ENCODE measurements at regions not wholly inside any gene's neighbourhood (a gene's known extent, or its start where the extent isn't known, plus 50 kb on each side); places are given as distances from the start of the nearest gene placed in this dataset.

GRCh38 chr3:194814878-194815357 lies 129.2 kb downstream of the FAM43A start:
- H3K9me2 ChIP-seq (ENCODE audit: insufficient read depth, low read length), result no peaks in the 10 kb centered on the region
- no peaks in the 10 kb centered on the region for H3K27me3 ChIP-seq (ENCODE audit: insufficient read depth, low read depth, low read length)
- no peaks in the 10 kb centered on the region for H3F3A ChIP-seq (ENCODE audit: insufficient read depth, low read length, poor library complexity, severe bottlenecking)
- H4K20me1 ChIP-seq (ENCODE audit: insufficient read depth), result no peaks in the 10 kb centered on the region
- no peak for TF ChIP-seq MXI1 (conservative IDR thresholded peaks at IDR 0.05; ENCODE audit: poor library complexity, severe bottlenecking)
- no peak for TF ChIP-seq EZH2 (IDR thresholded peaks at IDR 0.05; ENCODE audit: borderline replicate concordance, insufficient read depth, low read length, poor library complexity, severe bottlenecking)
- TF ChIP-seq CTCF (IDR thresholded peaks at IDR 0.05; ENCODE audit: poor library complexity, severe bottlenecking), result no peak
- no peak for TF ChIP-seq EP300 (conservative IDR thresholded peaks at IDR 0.05; ENCODE audit: poor library complexity, severe bottlenecking)
- TF ChIP-seq RAD21 (conservative IDR thresholded peaks at IDR 0.05), result no peak
- no peak for TF ChIP-seq REST (IDR thresholded peaks at IDR 0.05; ENCODE audit: borderline replicate concordance)
- no peak for TF ChIP-seq TAF1 (IDR thresholded peaks at IDR 0.05; ENCODE audit: low read depth)
- no peak for TF ChIP-seq POLR2AphosphoS5 (IDR thresholded peaks at IDR 0.05)
- no peak for TF ChIP-seq SMC3 (conservative IDR thresholded peaks at IDR 0.05; ENCODE audit: poor library complexity)
- H3K9ac ChIP-seq (ENCODE audit: low read length), result no peak overlapping the region
- no peak overlapping the region for H2AFZ ChIP-seq (ENCODE audit: low read depth, low read length)
- no peaks in the 10 kb centered on the region for H3K9me3 ChIP-seq (ENCODE audit: low read length)
- no peak overlapping the region for H3K4me3 ChIP-seq (ENCODE audit: low read length)
- H3K79me2 ChIP-seq (replicated peaks; ENCODE audit: insufficient read depth, low read length), result no peaks in the 10 kb centered on the region
- H3K36me3 ChIP-seq (ENCODE audit: insufficient read depth, low read length), result no peaks in the 10 kb centered on the region
- H3K27ac ChIP-seq (ENCODE audit: low read length), result no peak overlapping the region
- no peak overlapping the region for H3K4me2 ChIP-seq (ENCODE audit: low read length)

- Histone ChIP-seq H4K20me1 (ENCODE audit: insufficient read depth) (no peaks in the 10 kb centered on the region), H3K9me3 (ENCODE audit: low read length) (no peaks in the 10 kb centered on the region), H2AFZ (ENCODE audit: low read depth, low read length) (no peak overlapping the region), H3K27ac (ENCODE audit: low read length) (no peak overlapping the region), H3K27me3 (ENCODE audit: insufficient read depth, low read depth, low read length) (no peaks in the 10 kb centered on the region), H3K36me3 (ENCODE audit: insufficient read depth, low read length) (no peaks in the 10 kb centered on the region), H3K9me2 (ENCODE audit: insufficient read depth, low read length) (no peaks in the 10 kb centered on the region), H3K9ac (ENCODE audit: low read length) (no peak overlapping the region), H3K4me2 (ENCODE audit: low read length) (no peak overlapping the region), H3F3A (ENCODE audit: insufficient read depth, low read length, poor library complexity, severe bottlenecking) (no peaks in the 10 kb centered on the region), H3K4me3 (ENCODE audit: low read length) (no peak overlapping the region), H3K79me2 (replicated peaks; ENCODE audit: insufficient read depth, low read length) (no peaks in the 10 kb centered on the region)
- TF ChIP-seq RAD21 (conservative IDR thresholded peaks at IDR 0.05) (no peak), EP300 (conservative IDR thresholded peaks at IDR 0.05; ENCODE audit: poor library complexity, severe bottlenecking) (no peak), CTCF (IDR thresholded peaks at IDR 0.05; ENCODE audit: poor library complexity, severe bottlenecking) (no peak), EZH2 (IDR thresholded peaks at IDR 0.05; ENCODE audit: borderline replicate concordance, insufficient read depth, low read length, poor library complexity, severe bottlenecking) (no peak), MXI1 (conservative IDR thresholded peaks at IDR 0.05; ENCODE audit: poor library complexity, severe bottlenecking) (no peak), REST (IDR thresholded peaks at IDR 0.05; ENCODE audit: borderline replicate concordance) (no peak), POLR2AphosphoS5 (IDR thresholded peaks at IDR 0.05) (no peak), TAF1 (IDR thresholded peaks at IDR 0.05; ENCODE audit: low read depth) (no peak)
These were observed 131.3 kb downstream of the FAM43A start for GRCh38 chr3:194816748-194817591.
